Endothelial cell (in vitro differentiated cells): ENCODE measurements at regions not wholly inside any gene's neighbourhood (a gene's known extent, or its start where the extent isn't known, plus 50 kb on each side); places are given as distances from the start of the nearest gene placed in this dataset.

ENCODE experiments used
- DNase-seq: peaks from one replicate; pipeline ENCODE4 v3.0.0; 2021; ENCODE audit warnings: low spot score
- H3K27ac Mint-ChIP-seq: one replicate; pipeline ENCODE4 v1.8.0; 2021; ENCODE audit warnings: mixed read lengths, inconsistent platforms; ENCODE audit not compliant: unreplicated experiment
- H3K27me3 Mint-ChIP-seq: one replicate; pipeline ENCODE4 v1.8.0; 2021; ENCODE audit warnings: mild to moderate bottlenecking, moderate library complexity, mixed read lengths, inconsistent platforms; ENCODE audit not compliant: unreplicated experiment
- H3K36me3 Mint-ChIP-seq: one replicate; pipeline ENCODE4 v1.8.0; 2021; ENCODE audit warnings: mild to moderate bottlenecking, low read depth, mixed read lengths, inconsistent platforms; ENCODE audit not compliant: unreplicated experiment
- H3K4me1 Mint-ChIP-seq: one replicate; pipeline ENCODE4 v1.8.0; 2021; ENCODE audit warnings: mild to moderate bottlenecking, mixed read lengths, inconsistent platforms; ENCODE audit not compliant: unreplicated experiment
- H3K4me3 Mint-ChIP-seq: one replicate; pipeline ENCODE4 v1.8.0; 2021; ENCODE audit warnings: mild to moderate bottlenecking, mixed read lengths, inconsistent platforms; ENCODE audit not compliant: unreplicated experiment
- H3K9me3 Mint-ChIP-seq: one replicate; pipeline ENCODE4 v1.8.0; 2021; ENCODE audit warnings: mixed read lengths, inconsistent platforms; ENCODE audit not compliant: unreplicated experiment
- CTCF ChIP-seq: fragments of 200-600 bp; sonication (generic); IDR thresholded peaks from one replicate; pipeline ENCODE4 v1.5.0; 2021; ENCODE audit warnings: antibody characterized with exemption; ENCODE audit not compliant: unreplicated experiment

GRCh38 chr2:123566291-123566946 lies 458.7 kb upstream of the CNTNAP5 start:
- no peaks in the 10 kb centered on the region for H3K27me3 Mint-ChIP-seq
- no peak overlapping the region for H3K27ac Mint-ChIP-seq
- H3K4me1 Mint-ChIP-seq, result no peaks in the 10 kb centered on the region
- H3K9me3 Mint-ChIP-seq, result no peaks in the 10 kb centered on the region
- H3K4me3 Mint-ChIP-seq, result no peak overlapping the region
- TF ChIP-seq CTCF, result no peak
- H3K36me3 Mint-ChIP-seq, result no peaks in the 10 kb centered on the region
- DNase-seq, result no peak

DNA sequence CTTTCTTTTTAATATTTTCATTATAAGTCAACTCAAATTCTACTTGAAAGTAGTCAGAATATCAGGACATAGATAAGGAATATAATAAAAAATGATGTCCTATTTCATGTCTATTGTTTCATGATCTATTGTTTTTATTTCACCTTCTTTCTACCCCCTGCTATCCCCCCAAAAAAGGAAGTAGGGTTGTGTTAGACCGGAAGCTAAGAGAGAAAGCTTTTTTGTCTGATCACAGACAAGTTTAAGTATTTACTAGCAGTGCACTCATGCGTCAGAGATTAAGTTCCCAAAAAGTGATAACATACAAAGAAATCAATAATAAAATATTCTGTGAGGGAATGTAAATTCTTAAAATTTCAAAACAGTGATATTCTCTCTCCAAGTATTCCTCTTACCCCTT lies 447.1 kb upstream of the CNTNAP5 start:
- Mint-ChIP-seq H3K27ac (no peak overlapping the region), H3K4me1 (no peaks in the 10 kb centered on the region), H3K4me3 (no peak overlapping the region), H3K9me3 (no peaks in the 10 kb centered on the region), H3K36me3 (no peaks in the 10 kb centered on the region), H3K27me3 (no peaks in the 10 kb centered on the region)
- DNase-seq, result no peak
- TF ChIP-seq CTCF, result no peak

GRCh38 chr2:123596621-123597020 lies 428.5 kb upstream of the CNTNAP5 start:
- no peak for DNase-seq
- peaks cover 4% of the 10 kb centered on the region for H3K9me3 Mint-ChIP-seq
- peaks cover 5% of the 10 kb centered on the region for H3K36me3 Mint-ChIP-seq
- H3K4me1 Mint-ChIP-seq, result no peaks in the 10 kb centered on the region
- no peak for TF ChIP-seq CTCF
- no peaks in the 10 kb centered on the region for H3K27me3 Mint-ChIP-seq
- no peak overlapping the region for H3K4me3 Mint-ChIP-seq
- H3K27ac Mint-ChIP-seq, result no peak overlapping the region

DNA sequence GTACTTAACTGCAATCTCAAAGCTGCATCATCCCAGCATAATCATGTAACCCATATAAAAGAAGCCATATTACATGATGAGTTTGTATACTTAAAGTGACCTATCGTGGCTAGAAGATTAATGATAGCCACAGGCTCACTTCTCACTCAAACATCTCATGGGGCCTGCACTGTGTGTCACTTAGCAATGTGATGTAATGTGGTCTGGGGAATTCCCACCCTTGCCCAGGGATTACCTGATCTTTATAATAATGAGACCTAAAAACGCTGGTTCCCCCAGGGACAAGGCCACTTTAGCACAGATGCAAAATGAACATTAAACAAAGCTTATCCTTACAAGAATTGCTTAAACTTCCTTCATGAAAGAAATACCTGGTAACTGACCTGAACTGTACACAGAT lies 427.1 kb upstream of the CNTNAP5 start:
- no peaks in the 10 kb centered on the region for H3K4me1 Mint-ChIP-seq
- no peak overlapping the region for H3K4me3 Mint-ChIP-seq
- H3K27me3 Mint-ChIP-seq, result no peaks in the 10 kb centered on the region
- no peak overlapping the region for H3K27ac Mint-ChIP-seq
- no peaks in the 10 kb centered on the region for H3K36me3 Mint-ChIP-seq
- no peak for TF ChIP-seq CTCF
- no peak for DNase-seq
- H3K9me3 Mint-ChIP-seq, result no peaks in the 10 kb centered on the region

DNA sequence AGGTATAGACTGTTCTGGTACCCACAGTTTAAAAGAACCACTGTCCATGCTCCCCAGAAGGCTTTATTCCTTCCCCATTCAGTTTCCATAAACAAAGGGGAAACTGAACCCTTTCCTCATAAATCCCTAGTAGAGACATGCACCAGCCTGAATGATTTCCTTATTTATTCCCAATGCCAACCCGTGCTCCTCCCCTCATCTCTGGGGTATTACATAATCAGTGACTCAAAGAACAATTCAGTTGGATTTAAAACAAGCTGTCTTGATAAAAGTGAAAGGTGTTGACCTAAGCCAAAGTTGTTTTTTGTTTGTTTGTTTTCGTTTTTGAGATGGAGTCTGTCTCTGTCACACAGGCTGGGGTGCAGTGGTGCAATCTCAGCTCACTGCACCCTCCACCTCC lies 418.5 kb upstream of the CNTNAP5 start:
- Mint-ChIP-seq H3K36me3 (no peaks in the 10 kb centered on the region), H3K27ac (no peak overlapping the region), H3K27me3 (no peaks in the 10 kb centered on the region), H3K4me3 (no peak overlapping the region), H3K4me1 (no peaks in the 10 kb centered on the region), H3K9me3 (no peaks in the 10 kb centered on the region)
- no peak for TF ChIP-seq CTCF
- no peak for DNase-seq
